ENCODE measurements at regions not wholly inside any gene's neighbourhood (a gene's known extent, or its start where the extent isn't known, plus 50 kb on each side); places are given as distances from the start of the nearest gene placed in this dataset.
"Not testable (repeated sequence)": the region's sequence is repeated elsewhere in the genome, so short reads cannot be mapped to it uniquely, and the experiment has no call there.

DNA sequence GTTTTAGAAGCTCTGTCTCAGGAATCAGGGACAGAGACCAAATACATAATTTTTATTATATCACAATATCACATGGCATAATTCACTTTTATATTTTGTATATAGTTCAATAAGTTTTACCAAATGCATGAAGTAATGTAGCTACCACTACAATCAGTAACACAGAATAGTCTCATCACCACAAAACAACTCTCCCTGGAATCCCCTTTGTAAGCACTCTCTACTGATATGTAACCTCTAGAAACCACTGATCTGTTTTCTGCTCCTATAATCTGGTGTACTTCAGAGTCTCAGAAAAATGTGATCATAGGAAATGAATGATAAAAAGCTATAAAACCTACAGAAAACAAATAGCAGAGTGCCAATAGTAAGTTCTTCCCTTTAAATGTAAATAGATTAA is 1465.9 kb downstream of the SPATA31A7 start:
- ATAC-seq; POLR2A ChIA-PET; H3K4me1 Mint-ChIP-seq; H3K9me3 Mint-ChIP-seq (ENCODE audit: low read depth); H3K27ac Mint-ChIP-seq; DNase-seq; H3K27me3 Mint-ChIP-seq; CTCF ChIA-PET; H3K36me3 Mint-ChIP-seq (ENCODE audit: low read depth); H3K4me3 Mint-ChIP-seq; intact Hi-C loops (cut with DNase I, micrococcal nuclease): not testable (repeated sequence)

DNA sequence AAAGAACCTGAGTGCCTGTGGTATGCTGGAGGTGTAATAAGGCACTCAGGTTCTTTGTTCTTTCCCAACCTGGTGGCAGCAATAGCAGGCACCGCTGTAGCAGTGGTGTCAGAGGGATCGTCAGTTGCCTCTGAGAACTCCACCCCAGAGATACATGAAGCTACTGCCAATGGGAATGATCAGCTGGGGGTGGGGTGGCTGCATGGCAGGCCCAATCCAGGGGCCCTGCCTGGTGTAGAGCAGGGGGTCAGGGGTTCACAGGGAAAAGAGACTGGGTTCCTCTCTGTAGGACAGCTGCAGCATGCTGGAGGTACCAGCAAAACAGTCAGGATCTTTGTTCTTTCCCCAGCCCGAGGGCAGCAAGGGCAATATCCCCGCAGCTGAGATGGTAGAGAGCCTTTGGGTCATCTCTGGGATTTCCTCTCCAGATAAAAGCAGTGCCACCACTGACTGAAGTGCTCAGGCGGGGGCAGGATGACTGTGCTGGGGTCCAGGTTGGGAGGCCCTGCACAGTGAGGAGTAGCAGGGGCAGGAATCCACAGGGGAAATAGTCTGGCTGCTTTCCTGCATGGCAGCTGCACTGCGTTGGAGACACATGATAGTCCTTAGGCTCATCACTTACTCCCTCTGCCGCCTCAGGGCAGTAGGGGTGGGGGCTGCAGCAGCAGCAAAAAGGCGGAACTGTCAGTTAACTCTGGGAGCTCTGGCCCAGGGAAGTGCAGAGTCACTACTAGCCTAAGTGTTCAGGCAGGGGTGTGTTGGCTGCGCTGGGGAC is 1473.1 kb downstream of the SPATA31A7 start:
- CTCF ChIA-PET; H3K27me3 Mint-ChIP-seq; H3K9me3 Mint-ChIP-seq (ENCODE audit: low read depth); DNase-seq; H3K36me3 Mint-ChIP-seq (ENCODE audit: low read depth); intact Hi-C loops (cut with DNase I, micrococcal nuclease); H3K4me3 Mint-ChIP-seq; H3K4me1 Mint-ChIP-seq; H3K27ac Mint-ChIP-seq; POLR2A ChIA-PET: not testable (repeated sequence)
- peak; percentile 42 for ATAC-seq

- H3K27ac Mint-ChIP-seq; intact Hi-C loops (cut with DNase I, micrococcal nuclease); H3K9me3 Mint-ChIP-seq (ENCODE audit: low read depth); CTCF ChIA-PET; H3K36me3 Mint-ChIP-seq (ENCODE audit: low read depth); H3K27me3 Mint-ChIP-seq; ATAC-seq; POLR2A ChIA-PET; H3K4me1 Mint-ChIP-seq; H3K4me3 Mint-ChIP-seq; DNase-seq: not testable (repeated sequence)
Measured at GRCh38 chr9:62663512-62663911, 1473.7 kb downstream of the SPATA31A7 start.

- DNase-seq; CTCF ChIA-PET; H3K4me3 Mint-ChIP-seq; intact Hi-C loops (cut with DNase I, micrococcal nuclease); POLR2A ChIA-PET; H3K27ac Mint-ChIP-seq; H3K27me3 Mint-ChIP-seq; H3K36me3 Mint-ChIP-seq (ENCODE audit: low read depth); H3K4me1 Mint-ChIP-seq; ATAC-seq; H3K9me3 Mint-ChIP-seq (ENCODE audit: low read depth): not testable (repeated sequence)
Measured at GRCh38 chr9:62667137-62667824, 1477.4 kb downstream of the SPATA31A7 start.

DNA sequence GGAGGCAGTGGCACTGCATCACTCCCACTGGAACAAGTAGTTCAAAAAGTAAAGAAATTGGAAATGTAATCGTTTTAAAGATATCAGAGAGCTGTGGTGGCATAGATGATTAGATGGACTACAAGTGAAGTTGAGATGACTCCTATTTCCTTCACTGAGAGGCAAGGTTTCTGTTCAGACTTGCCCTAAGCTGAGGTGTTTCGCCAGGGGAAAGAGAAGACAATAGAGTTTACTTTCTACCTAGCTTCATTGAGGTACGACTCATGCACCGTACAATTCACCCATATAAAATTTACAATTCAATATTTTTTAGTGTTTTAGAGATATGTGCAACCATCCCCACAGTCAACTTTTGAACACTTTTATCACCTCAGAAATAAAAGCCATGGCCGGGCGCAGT is 1487.2 kb downstream of the SPATA31A7 start:
- CTCF ChIA-PET; POLR2A ChIA-PET; intact Hi-C loops (cut with DNase I, micrococcal nuclease); H3K27ac Mint-ChIP-seq; H3K27me3 Mint-ChIP-seq; H3K9me3 Mint-ChIP-seq (ENCODE audit: low read depth); H3K4me3 Mint-ChIP-seq; DNase-seq; ATAC-seq; H3K4me1 Mint-ChIP-seq; H3K36me3 Mint-ChIP-seq (ENCODE audit: low read depth): not testable (repeated sequence)

- CTCF ChIA-PET; DNase-seq; H3K27ac Mint-ChIP-seq; H3K36me3 Mint-ChIP-seq (ENCODE audit: low read depth); ATAC-seq; H3K4me3 Mint-ChIP-seq; H3K9me3 Mint-ChIP-seq (ENCODE audit: low read depth); intact Hi-C loops (cut with DNase I, micrococcal nuclease); POLR2A ChIA-PET; H3K27me3 Mint-ChIP-seq; H3K4me1 Mint-ChIP-seq: not testable (repeated sequence)
Measured at GRCh38 chr9:62678336-62678735, 1488.5 kb downstream of the SPATA31A7 start.

GRCh38 chr9:62679020-62679419 is 1489.2 kb downstream of the SPATA31A7 start:
- H3K4me3 Mint-ChIP-seq; H3K36me3 Mint-ChIP-seq (ENCODE audit: low read depth); CTCF ChIA-PET; H3K27me3 Mint-ChIP-seq; H3K9me3 Mint-ChIP-seq (ENCODE audit: low read depth); DNase-seq; H3K4me1 Mint-ChIP-seq; POLR2A ChIA-PET; H3K27ac Mint-ChIP-seq; intact Hi-C loops (cut with DNase I, micrococcal nuclease): not testable (repeated sequence)
- peak; percentile 57 for ATAC-seq

- H3K4me3 Mint-ChIP-seq; POLR2A ChIA-PET; H3K27me3 Mint-ChIP-seq; H3K36me3 Mint-ChIP-seq (ENCODE audit: low read depth); H3K27ac Mint-ChIP-seq; ATAC-seq; DNase-seq; H3K4me1 Mint-ChIP-seq; H3K9me3 Mint-ChIP-seq (ENCODE audit: low read depth); CTCF ChIA-PET; intact Hi-C loops (cut with DNase I, micrococcal nuclease): not testable (repeated sequence)
Measured at GRCh38 chr9:62684833-62685647, 1495.2 kb downstream of the SPATA31A7 start.

DNA sequence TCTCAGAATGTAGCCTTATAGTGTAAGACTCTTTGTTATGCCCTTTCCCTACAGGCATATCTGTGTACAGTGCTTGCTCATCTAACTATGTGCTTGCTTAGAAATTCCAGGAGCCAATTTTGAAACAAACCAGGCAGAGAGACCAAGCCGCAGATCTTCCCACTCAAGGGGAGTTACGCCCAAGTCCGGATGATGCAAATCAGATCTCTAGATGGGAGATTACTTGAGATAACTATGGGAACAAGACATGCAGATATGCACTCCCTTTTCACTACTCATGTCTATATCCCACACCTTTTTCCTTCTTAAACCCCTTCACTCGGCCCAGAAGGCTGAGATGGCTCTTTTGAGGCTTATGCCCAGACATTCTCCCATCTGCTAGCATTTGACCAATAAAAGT is 1496.5 kb downstream of the SPATA31A7 start:
- H3K27me3 Mint-ChIP-seq; DNase-seq; POLR2A ChIA-PET; H3K27ac Mint-ChIP-seq; H3K9me3 Mint-ChIP-seq (ENCODE audit: low read depth); CTCF ChIA-PET; H3K4me3 Mint-ChIP-seq; intact Hi-C loops (cut with DNase I, micrococcal nuclease); H3K36me3 Mint-ChIP-seq (ENCODE audit: low read depth); ATAC-seq; H3K4me1 Mint-ChIP-seq: not testable (repeated sequence)

- CTCF ChIA-PET; H3K27ac Mint-ChIP-seq; ATAC-seq; intact Hi-C loops (cut with DNase I, micrococcal nuclease); H3K4me3 Mint-ChIP-seq; H3K36me3 Mint-ChIP-seq (ENCODE audit: low read depth); H3K9me3 Mint-ChIP-seq (ENCODE audit: low read depth); DNase-seq; POLR2A ChIA-PET; H3K4me1 Mint-ChIP-seq; H3K27me3 Mint-ChIP-seq: not testable (repeated sequence)
Measured at GRCh38 chr9:62693019-62693418, 1503.2 kb downstream of the SPATA31A7 start.

DNA sequence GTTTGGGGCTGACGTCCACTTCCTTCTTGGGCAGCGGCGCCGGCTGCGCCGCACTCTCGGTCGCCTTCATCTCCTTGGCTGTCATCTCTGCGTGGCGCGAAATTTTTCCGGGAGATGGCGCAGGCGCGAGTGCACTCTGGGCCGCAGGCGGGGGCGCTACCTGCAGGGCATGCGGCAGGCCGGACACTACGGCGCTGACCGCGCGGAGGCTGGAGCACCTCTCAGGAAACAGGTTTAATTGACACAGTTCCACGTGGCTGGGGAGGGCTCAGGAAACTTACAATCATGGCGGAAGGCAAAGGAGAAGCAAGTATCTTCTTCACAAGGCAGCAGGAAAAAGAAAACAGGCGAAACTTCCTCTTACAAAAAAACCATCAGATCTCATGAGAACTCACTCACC is 1521.5 kb downstream of the SPATA31A7 start:
- H3K4me1 Mint-ChIP-seq; H3K9me3 Mint-ChIP-seq (ENCODE audit: low read depth); H3K4me3 Mint-ChIP-seq; DNase-seq; H3K36me3 Mint-ChIP-seq (ENCODE audit: low read depth); ATAC-seq; POLR2A ChIA-PET; intact Hi-C loops (cut with DNase I, micrococcal nuclease); CTCF ChIA-PET; H3K27me3 Mint-ChIP-seq; H3K27ac Mint-ChIP-seq: not testable (repeated sequence)

DNA sequence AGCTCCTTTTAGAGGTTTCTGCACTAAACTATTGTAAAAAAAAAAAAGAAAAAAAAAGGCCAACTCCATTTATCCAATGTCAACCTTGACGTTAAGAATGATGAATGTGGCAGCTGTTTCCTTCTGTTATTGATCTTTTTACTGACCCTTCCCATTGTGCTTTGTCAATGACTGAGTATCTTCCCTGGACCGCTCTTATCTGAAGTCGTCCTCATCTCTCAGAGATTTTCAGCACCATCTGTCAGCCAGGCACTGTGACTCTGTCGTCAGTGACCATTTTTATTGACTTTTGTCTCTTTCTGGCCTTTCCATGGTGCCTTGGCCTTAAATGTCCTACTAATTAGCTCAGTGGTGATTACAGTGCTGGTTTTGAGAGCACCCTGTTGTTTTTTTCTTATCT is 1535.7 kb downstream of the SPATA31A7 start:
- POLR2A ChIA-PET; H3K27ac Mint-ChIP-seq; H3K9me3 Mint-ChIP-seq (ENCODE audit: low read depth); H3K36me3 Mint-ChIP-seq (ENCODE audit: low read depth); H3K4me1 Mint-ChIP-seq; H3K4me3 Mint-ChIP-seq; ATAC-seq; H3K27me3 Mint-ChIP-seq; DNase-seq; intact Hi-C loops (cut with DNase I, micrococcal nuclease); CTCF ChIA-PET: not testable (repeated sequence)
